ENCODE measurements at regions not wholly inside any gene's neighbourhood (a gene's known extent, or its start where the extent isn't known, plus 50 kb on each side); places are given as distances from the start of the nearest gene placed in this dataset.

- DNase-seq = no peak
Measured at GRCh38 chr15:98390946-98391530, 257.3 kb upstream of the IGF1R start.

GRCh38 chr15:98391568-98391967 is 256.8 kb upstream of the IGF1R start:
- no peak for DNase-seq

GRCh38 chr15:98393471-98393870 is 254.9 kb upstream of the IGF1R start:
- no peak for DNase-seq

- no peak for DNase-seq
Measured at GRCh38 chr15:98394546-98394945, 253.8 kb upstream of the IGF1R start.

- no peak for DNase-seq
Measured at GRCh38 chr15:98395974-98396610, 252.2 kb upstream of the IGF1R start.

- DNase-seq = no peak
Measured at GRCh38 chr15:98397419-98397818, 250.9 kb upstream of the IGF1R start.

GRCh38 chr15:98398056-98398455 is 250.3 kb upstream of the IGF1R start:
- DNase-seq = no peak

GRCh38 chr15:98398886-98399285 is 249.5 kb upstream of the IGF1R start:
- DNase-seq = no peak

GRCh38 chr15:98400120-98400519 is 248.2 kb upstream of the IGF1R start:
- DNase-seq = no peak

GRCh38 chr15:98401029-98401428 is 247.3 kb upstream of the IGF1R start:
- no peak for DNase-seq

- DNase-seq = no peak
Measured at GRCh38 chr15:98402486-98402885, 245.9 kb upstream of the IGF1R start.

- DNase-seq = no peak
Measured at GRCh38 chr15:98403169-98403568, 245.2 kb upstream of the IGF1R start.

- no peak for DNase-seq
Measured at GRCh38 chr15:98403569-98403968, 244.8 kb upstream of the IGF1R start.

GRCh38 chr15:98405013-98405412 is 243.3 kb upstream of the IGF1R start:
- no peak for DNase-seq

- no peak for DNase-seq
Measured at GRCh38 chr15:98408231-98408630, 240.1 kb upstream of the IGF1R start.

GRCh38 chr15:98410328-98410727 is 238.0 kb upstream of the IGF1R start:
- no peak for DNase-seq

- no peak for DNase-seq
Measured at GRCh38 chr15:98412852-98413251, 235.5 kb upstream of the IGF1R start.

GRCh38 chr15:98413933-98414546 is 234.3 kb upstream of the IGF1R start:
- DNase-seq = no peak

- no peak for DNase-seq
Measured at GRCh38 chr15:98416222-98416855, 232.0 kb upstream of the IGF1R start.

- no peak for DNase-seq
Measured at GRCh38 chr15:98417346-98417745, 231.0 kb upstream of the IGF1R start.

GRCh38 chr15:98418122-98418521 is 230.2 kb upstream of the IGF1R start:
- DNase-seq = no peak

GRCh38 chr15:98419173-98419780 is 229.1 kb upstream of the IGF1R start:
- no peak for DNase-seq

GRCh38 chr15:98420837-98421236 is 227.5 kb upstream of the IGF1R start:
- DNase-seq = no peak
